GM12878 (cell line): ENCODE measurements at regions not wholly inside any gene's neighbourhood (a gene's known extent, or its start where the extent isn't known, plus 50 kb on each side); places are given as distances from the start of the nearest gene placed in this dataset.

Experiments used
- FOXK2 ChIP-seq: fragments of 450-650 bp; IDR thresholded peaks from 2 replicates; pipeline ENCODE4 v1.6.1; 2017; ENCODE audit warnings: mild to moderate bottlenecking, moderate library complexity
- HCFC1 ChIP-seq: fragments of 150-350 bp; IDR thresholded peaks from 2 replicates; pipeline ENCODE4 v1.6.1; 2014; ENCODE audit warnings: low read length
- IRF4 ChIP-seq: IDR thresholded peaks from 2 replicates; pipeline ENCODE4 v1.6.1; 2011; ENCODE audit warnings: low read depth, low read length
- IRF5 ChIP-seq: fragments of 450-650 bp; IDR thresholded peaks from 2 replicates; pipeline ENCODE4 v1.6.1; 2017; ENCODE audit warnings: borderline replicate concordance
- JUNB ChIP-seq: IDR thresholded peaks from 2 replicates; pipeline ENCODE4 v1.6.1; 2016; ENCODE audit warnings: antibody characterized with exemption, mild to moderate bottlenecking
- KAT2A ChIP-seq: conservative IDR thresholded peaks from 2 replicates; pipeline ENCODE4 v1.6.1; 2011; ENCODE audit warnings: low read depth, low read length; ENCODE audit not compliant: control insufficient read depth
- NFIC ChIP-seq: IDR thresholded peaks from 2 replicates; pipeline ENCODE4 v1.6.1; 2012; ENCODE audit warnings: low read depth, mild to moderate bottlenecking, inconsistent platforms, low read length, moderate library complexity
- RFX5 ChIP-seq: IDR thresholded peaks from 2 replicates; pipeline ENCODE4 v1.6.1; 2011; ENCODE audit warnings: low read depth, low read length, improper control_type of control experiment
- SMAD1 ChIP-seq: fragments of 450-650 bp; IDR thresholded peaks from 2 replicates; pipeline ENCODE4 v1.6.1; 2018; ENCODE audit warnings: mild to moderate bottlenecking, low read depth; ENCODE audit not compliant: partially characterized antibody
- TAF1 ChIP-seq: IDR thresholded peaks from 2 replicates; pipeline ENCODE4 v1.6.1; 2011; ENCODE audit warnings: mild to moderate bottlenecking, low read depth, low read length, borderline replicate concordance
- TF ChIP-seq, protein P1 (sequence below): fragments of 450-650 bp; IDR thresholded peaks from 2 replicates; pipeline ENCODE4 v1.6.1; 2017; ENCODE audit warnings: antibody characterized with exemption, mild to moderate bottlenecking, moderate library complexity
- TF ChIP-seq, protein P2 (sequence below): IDR thresholded peaks from 2 replicates; pipeline ENCODE4 v1.6.1; 2012; ENCODE audit warnings: low read depth, low read length, improper control_type of control experiment
- TF ChIP-seq, protein P3 (sequence below): fragments of 450-650 bp; IDR thresholded peaks from 2 replicates; pipeline ENCODE4 v1.6.1; 2017; ENCODE audit warnings: low read depth, mild to moderate bottlenecking, moderate library complexity

GRCh38 chr1:172895050-172895460 is 155.7 kb downstream of the TNFSF18 start (continued):
- TF ChIP-seq, protein P1, sequence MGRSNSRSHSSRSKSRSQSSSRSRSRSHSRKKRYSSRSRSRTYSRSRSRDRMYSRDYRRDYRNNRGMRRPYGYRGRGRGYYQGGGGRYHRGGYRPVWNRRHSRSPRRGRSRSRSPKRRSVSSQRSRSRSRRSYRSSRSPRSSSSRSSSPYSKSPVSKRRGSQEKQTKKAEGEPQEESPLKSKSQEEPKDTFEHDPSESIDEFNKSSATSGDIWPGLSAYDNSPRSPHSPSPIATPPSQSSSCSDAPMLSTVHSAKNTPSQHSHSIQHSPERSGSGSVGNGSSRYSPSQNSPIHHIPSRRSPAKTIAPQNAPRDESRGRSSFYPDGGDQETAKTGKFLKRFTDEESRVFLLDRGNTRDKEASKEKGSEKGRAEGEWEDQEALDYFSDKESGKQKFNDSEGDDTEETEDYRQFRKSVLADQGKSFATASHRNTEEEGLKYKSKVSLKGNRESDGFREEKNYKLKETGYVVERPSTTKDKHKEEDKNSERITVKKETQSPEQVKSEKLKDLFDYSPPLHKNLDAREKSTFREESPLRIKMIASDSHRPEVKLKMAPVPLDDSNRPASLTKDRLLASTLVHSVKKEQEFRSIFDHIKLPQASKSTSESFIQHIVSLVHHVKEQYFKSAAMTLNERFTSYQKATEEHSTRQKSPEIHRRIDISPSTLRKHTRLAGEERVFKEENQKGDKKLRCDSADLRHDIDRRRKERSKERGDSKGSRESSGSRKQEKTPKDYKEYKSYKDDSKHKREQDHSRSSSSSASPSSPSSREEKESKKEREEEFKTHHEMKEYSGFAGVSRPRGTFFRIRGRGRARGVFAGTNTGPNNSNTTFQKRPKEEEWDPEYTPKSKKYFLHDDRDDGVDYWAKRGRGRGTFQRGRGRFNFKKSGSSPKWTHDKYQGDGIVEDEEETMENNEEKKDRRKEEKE = no peak
- TF ChIP-seq SMAD1 (no peak), RFX5 (no peak), HCFC1 (no peak), FOXK2 (no peak), NFIC (peak; percentile 19; the same call in 1 of the 2 replicates), TAF1 (no peak), JUNB (peak; percentile 58), KAT2A (no peak), IRF4 (peak; percentile 39; the same call in 1 of the 2 replicates), IRF5 (no peak)
- TF ChIP-seq, protein P2, sequence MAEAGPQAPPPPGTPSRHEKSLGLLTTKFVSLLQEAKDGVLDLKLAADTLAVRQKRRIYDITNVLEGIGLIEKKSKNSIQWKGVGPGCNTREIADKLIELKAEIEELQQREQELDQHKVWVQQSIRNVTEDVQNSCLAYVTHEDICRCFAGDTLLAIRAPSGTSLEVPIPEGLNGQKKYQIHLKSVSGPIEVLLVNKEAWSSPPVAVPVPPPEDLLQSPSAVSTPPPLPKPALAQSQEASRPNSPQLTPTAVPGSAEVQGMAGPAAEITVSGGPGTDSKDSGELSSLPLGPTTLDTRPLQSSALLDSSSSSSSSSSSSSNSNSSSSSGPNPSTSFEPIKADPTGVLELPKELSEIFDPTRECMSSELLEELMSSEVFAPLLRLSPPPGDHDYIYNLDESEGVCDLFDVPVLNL = no peak
- TF ChIP-seq, protein P3, sequence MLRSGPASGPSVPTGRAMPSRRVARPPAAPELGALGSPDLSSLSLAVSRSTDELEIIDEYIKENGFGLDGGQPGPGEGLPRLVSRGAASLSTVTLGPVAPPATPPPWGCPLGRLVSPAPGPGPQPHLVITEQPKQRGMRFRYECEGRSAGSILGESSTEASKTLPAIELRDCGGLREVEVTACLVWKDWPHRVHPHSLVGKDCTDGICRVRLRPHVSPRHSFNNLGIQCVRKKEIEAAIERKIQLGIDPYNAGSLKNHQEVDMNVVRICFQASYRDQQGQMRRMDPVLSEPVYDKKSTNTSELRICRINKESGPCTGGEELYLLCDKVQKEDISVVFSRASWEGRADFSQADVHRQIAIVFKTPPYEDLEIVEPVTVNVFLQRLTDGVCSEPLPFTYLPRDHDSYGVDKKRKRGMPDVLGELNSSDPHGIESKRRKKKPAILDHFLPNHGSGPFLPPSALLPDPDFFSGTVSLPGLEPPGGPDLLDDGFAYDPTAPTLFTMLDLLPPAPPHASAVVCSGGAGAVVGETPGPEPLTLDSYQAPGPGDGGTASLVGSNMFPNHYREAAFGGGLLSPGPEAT = no peak
